K562 (cell line): ENCODE measurements at regions not wholly inside any gene's neighbourhood (a gene's known extent, or its start where the extent isn't known, plus 50 kb on each side); places are given as distances from the start of the nearest gene placed in this dataset.
A peak's percentile ranks its signal among the peaks of the same experiment; 100 is the strongest.

Experiments used
- ATAC-seq: fragments of 200-7000 bp; cut with Tn5 transposase; 3 replicates; pipeline ENCODE4 v1.9.1; 2020; ENCODE audit warnings: moderate library complexity
- BruUV-seq: library from RNA; stranded (reverse); fragments of 400-500 nt; replicated peaks from 2 replicates; lab custom pipeline; 2021; lab: Mats Ljungman, UMichigan
- CTCF ChIA-PET: fragments of 300-600 bp; formaldehyde crosslinking; extraction: SDS; loops from one replicate; lab custom pipeline; 2021; ENCODE audit warnings: low intra/inter-chr PET ratio; lab: Yijun Ruan, JAX
- POLR2A ChIA-PET: fragments of 300-600, 350-650 bp; sonication (Branson Sonifier 250); formaldehyde crosslinking; extraction: SDS; loops from one replicate; lab custom pipeline; 2021; ENCODE audit warnings: antibody characterized with exemption, inconsistent platforms; lab: Yijun Ruan, JAX
- DNase-seq, 4 experiments: peaks; one replicate each; pipeline versions ENCODE4 v3.0.0 to v3.0.0-alpha.2; 2011 to 2018; ENCODE audit warnings: low spot score in 3 of 4, mixed read lengths in 3 of 4; ENCODE audit errors: extremely low read depth in 1 of 4
- FAIRE-seq: peaks from 2 replicates; lab custom pipeline; 2011; peaks lifted over from hg19 to GRCh38; lab: Jason Lieb, UNC
- H2AFZ ChIP-seq: 2 replicates; pipeline ENCODE4 v1.6.0; 2011; ENCODE audit warnings: low read depth, low read length, control low read depth, inconsistent platforms
- H3K27ac ChIP-seq: fragments of 200-600 bp; 3 replicates; pipeline ENCODE4 v1.8.0; 2011; ENCODE audit warnings: low read depth, mild to moderate bottlenecking, control low read depth, inconsistent platforms, low read length, moderate library complexity, mixed read lengths; ENCODE audit errors: extremely low read depth
- H3K27me3 ChIP-seq, 2 experiments: fragments of 300-600 bp in 1 of 2; 2 replicates in 1 of 2; 3 replicates in 1 of 2; pipeline versions ENCODE4 v1.6.0 to v1.8.0; 2011; ENCODE audit warnings: inconsistent platforms in 2 of 2, low read length in 2 of 2, mild to moderate bottlenecking in 1 of 2, mixed read lengths in 1 of 2, moderate library complexity in 1 of 2; ENCODE audit not compliant: control insufficient read depth in 2 of 2, insufficient read depth in 2 of 2
- H3K36me3 ChIP-seq: fragments of 300-600 bp; 3 replicates; pipeline ENCODE4 v1.8.0; 2011; ENCODE audit warnings: mild to moderate bottlenecking, low read length, inconsistent platforms; ENCODE audit not compliant: control insufficient read depth, insufficient read depth
- H3K4me1 ChIP-seq, 2 experiments: fragments of 200-600 bp in 1 of 2; replicated peaks in 1 of 2; 2 replicates in 1 of 2; 3 replicates in 1 of 2; pipeline versions ENCODE4 v1.5.1 to v1.8.0; 2011; ENCODE audit warnings: inconsistent platforms in 2 of 2, low read length in 2 of 2, mild to moderate bottlenecking in 1 of 2, mixed read lengths in 1 of 2, moderate library complexity in 1 of 2; ENCODE audit not compliant: control insufficient read depth in 2 of 2, insufficient read depth in 2 of 2
- H3K4me2 ChIP-seq: 2 replicates; pipeline ENCODE4 v1.6.1; 2011; ENCODE audit warnings: low read length, control low read depth, inconsistent platforms, mixed read lengths; ENCODE audit not compliant: insufficient read depth
- H3K4me3 ChIP-seq: fragments of 200-600 bp; sonication (generic), shearing (Covaris generic); 2 replicates; pipeline ENCODE4 v1.5.1; 2016; ENCODE audit warnings: control low read depth, inconsistent platforms
- H3K79me2 ChIP-seq: fragments of 200-600 bp; 3 replicates; pipeline ENCODE4 v1.8.0; 2011; ENCODE audit warnings: low read length, inconsistent platforms; ENCODE audit not compliant: control insufficient read depth, insufficient read depth
- H3K9ac ChIP-seq, 2 experiments: 2 replicates each; pipeline versions ENCODE4 v1.6.0 to v1.6.1; 2011; ENCODE audit warnings: low read depth in 2 of 2, low read length in 2 of 2, control low read depth in 1 of 2, inconsistent platforms in 1 of 2, mild to moderate bottlenecking in 1 of 2, mixed read lengths in 1 of 2; ENCODE audit not compliant: insufficient read depth in 1 of 2
- H3K9me1 ChIP-seq: one replicate; pipeline ENCODE4 v1.6.0; 2011; ENCODE audit warnings: inconsistent platforms, mild to moderate bottlenecking, low read length, moderate library complexity; ENCODE audit not compliant: control insufficient read depth, insufficient read depth
- H3K9me3 ChIP-seq: replicated peaks from 2 replicates; pipeline ENCODE4 v1.5.1; 2011; ENCODE audit warnings: low read depth, low read length, inconsistent platforms; ENCODE audit not compliant: control insufficient read depth, insufficient read depth
- H4K20me1 ChIP-seq: replicated peaks from 2 replicates; pipeline ENCODE4 v1.6.1; 2011; ENCODE audit warnings: low read length, inconsistent platforms, mixed read lengths; ENCODE audit not compliant: control insufficient read depth, insufficient read depth
- ARID1B ChIP-seq: fragments of 450-650 bp; IDR thresholded peaks from 2 replicates; pipeline ENCODE4 v1.6.1; 2016; ENCODE audit warnings: antibody characterized with exemption, mild to moderate bottlenecking, inconsistent platforms
- DACH1 ChIP-seq: fragments of 450-650 bp; IDR thresholded peaks from 2 replicates; pipeline ENCODE4 v1.6.1; 2018; ENCODE audit not compliant: partially characterized antibody
- ETV1 ChIP-seq: fragments of 450-650 bp; conservative IDR thresholded peaks from 2 replicates; pipeline ENCODE4 v1.6.1; 2016; ENCODE audit warnings: missing genetic modification characterization, control low read depth, low read depth, missing compliant biosample characterization
- FUS ChIP-seq: fragments of 200-400 bp; formaldehyde crosslinking; optimal IDR thresholded peaks from 2 replicates; pipeline ENCODE3; 2017; ENCODE audit warnings: low read depth, low read length
- JUN ChIP-seq, 2 experiments: sonication (generic) in 1 of 2; formaldehyde crosslinking in 1 of 2; IDR thresholded peaks; 2 replicates each; pipeline versions ENCODE4 v1.6.1 to v1.8.0; 2012 to 2022; ENCODE audit warnings: borderline replicate concordance in 2 of 2, mild to moderate bottlenecking in 2 of 2, improper control_type of control experiment in 1 of 2, low read depth in 1 of 2, low read length in 1 of 2, missing genetic modification reagents in 1 of 2
- ZNF146 ChIP-seq: IDR thresholded peaks from one replicate; pipeline ENCODE4 v1.6.1; 2018; ENCODE audit warnings: missing compliant biosample characterization; ENCODE audit not compliant: unreplicated experiment
- WGBS: fragments of 100-300 bp; shearing (Covaris generic); methylation state at CpG from one replicate; pipeline ENCODE4 v1.1.6; 2016; ENCODE audit warnings: low coverage, mixed read lengths; ENCODE audit not compliant: insufficient coverage; ENCODE audit errors: missing lambda C conversion rate; 5-methylcytosine and 5-hydroxymethylcytosine counted together
- in situ Hi-C: fragments of 300-500 bp; cut with MboI; formaldehyde crosslinking; loops from 4 replicates; pipeline ENCODE4 v1.15.0; 2018; ENCODE audit warnings: inconsistent platforms, mixed read lengths
- intact Hi-C: fragments of 100-400 bp; cut with micrococcal nuclease; formaldehyde crosslinking; loops from 2 replicates; pipeline ENCODE4 v1.14.2; 2022
- TF ChIP-seq, protein P1 (sequence below): fragments of 250-450 bp; sonication (Bioruptor Pico); IDR thresholded peaks from 2 replicates; pipeline ENCODE4 v1.4.0; 2020; ENCODE audit warnings: borderline replicate concordance
- TF ChIP-seq, protein P2 (sequence below): fragments of 450-650 bp; formaldehyde crosslinking; IDR thresholded peaks from 2 replicates; pipeline ENCODE4 v1.4.0; 2020; ENCODE audit warnings: mild to moderate bottlenecking, moderate library complexity
- TF ChIP-seq, protein P3 (sequence below), 2 experiments: fragments of 250-450 bp in 1 of 2; fragments of 450-650 bp in 1 of 2; sonication (Bioruptor Pico) in 1 of 2; IDR thresholded peaks; 2 replicates each; pipeline versions ENCODE4 v1.6.1 to v1.8.0; 2016 to 2021; ENCODE audit warnings: mild to moderate bottlenecking in 2 of 2, moderate library complexity in 2 of 2, missing compliant biosample characterization in 1 of 2, missing genetic modification characterization in 1 of 2

DNA sequence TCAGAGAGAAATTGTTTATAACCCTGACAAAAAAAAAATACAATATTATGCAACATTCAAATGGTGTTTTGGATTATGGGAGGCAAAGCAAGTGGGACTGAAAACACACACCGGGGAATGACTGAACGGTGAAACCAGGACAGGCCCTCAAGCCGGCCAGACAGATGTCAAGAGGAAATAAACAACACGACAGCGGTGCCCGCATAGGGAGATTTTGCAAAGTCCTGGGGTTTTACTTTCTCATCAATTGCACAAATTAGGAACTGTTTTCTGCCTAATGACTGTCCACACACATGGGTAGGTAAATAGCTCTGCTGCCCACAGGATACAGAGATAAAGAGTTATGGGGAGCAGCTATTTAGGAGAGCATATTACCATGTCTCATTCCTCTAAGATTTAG, 134.5 kb downstream of the IRS2 start (continued):
- TF ChIP-seq FUS: no peak
- no peak for TF ChIP-seq DACH1
- TF ChIP-seq ARID1B: no peak
- TF ChIP-seq, protein P1, sequence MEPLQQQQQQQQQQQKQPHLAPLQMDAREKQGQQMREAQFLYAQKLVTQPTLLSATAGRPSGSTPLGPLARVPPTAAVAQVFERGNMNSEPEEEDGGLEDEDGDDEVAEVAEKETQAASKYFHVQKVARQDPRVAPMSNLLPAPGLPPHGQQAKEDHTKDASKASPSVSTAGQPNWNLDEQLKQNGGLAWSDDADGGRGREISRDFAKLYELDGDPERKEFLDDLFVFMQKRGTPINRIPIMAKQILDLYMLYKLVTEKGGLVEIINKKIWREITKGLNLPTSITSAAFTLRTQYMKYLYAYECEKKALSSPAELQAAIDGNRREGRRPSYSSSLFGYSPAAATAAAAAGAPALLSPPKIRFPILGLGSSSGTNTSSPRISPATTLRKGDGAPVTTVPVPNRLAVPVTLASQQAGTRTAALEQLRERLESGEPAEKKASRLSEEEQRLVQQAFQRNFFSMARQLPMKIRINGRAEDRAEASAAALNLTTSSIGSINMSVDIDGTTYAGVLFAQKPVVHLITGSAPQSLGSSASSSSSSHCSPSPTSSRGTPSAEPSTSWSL: no peak
- TF ChIP-seq, protein P2, sequence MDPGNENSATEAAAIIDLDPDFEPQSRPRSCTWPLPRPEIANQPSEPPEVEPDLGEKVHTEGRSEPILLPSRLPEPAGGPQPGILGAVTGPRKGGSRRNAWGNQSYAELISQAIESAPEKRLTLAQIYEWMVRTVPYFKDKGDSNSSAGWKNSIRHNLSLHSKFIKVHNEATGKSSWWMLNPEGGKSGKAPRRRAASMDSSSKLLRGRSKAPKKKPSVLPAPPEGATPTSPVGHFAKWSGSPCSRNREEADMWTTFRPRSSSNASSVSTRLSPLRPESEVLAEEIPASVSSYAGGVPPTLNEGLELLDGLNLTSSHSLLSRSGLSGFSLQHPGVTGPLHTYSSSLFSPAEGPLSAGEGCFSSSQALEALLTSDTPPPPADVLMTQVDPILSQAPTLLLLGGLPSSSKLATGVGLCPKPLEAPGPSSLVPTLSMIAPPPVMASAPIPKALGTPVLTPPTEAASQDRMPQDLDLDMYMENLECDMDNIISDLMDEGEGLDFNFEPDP (CRISPR knock-in tag): no peak
- TF ChIP-seq JUN (IDR thresholded peaks at IDR 0.05; ENCODE audit: borderline replicate concordance, low read depth, low read length): no peak
- no peak for TF ChIP-seq JUN (CRISPR knock-in tag; IDR thresholded peaks at IDR 0.05; ENCODE audit: borderline replicate concordance)

DNA sequence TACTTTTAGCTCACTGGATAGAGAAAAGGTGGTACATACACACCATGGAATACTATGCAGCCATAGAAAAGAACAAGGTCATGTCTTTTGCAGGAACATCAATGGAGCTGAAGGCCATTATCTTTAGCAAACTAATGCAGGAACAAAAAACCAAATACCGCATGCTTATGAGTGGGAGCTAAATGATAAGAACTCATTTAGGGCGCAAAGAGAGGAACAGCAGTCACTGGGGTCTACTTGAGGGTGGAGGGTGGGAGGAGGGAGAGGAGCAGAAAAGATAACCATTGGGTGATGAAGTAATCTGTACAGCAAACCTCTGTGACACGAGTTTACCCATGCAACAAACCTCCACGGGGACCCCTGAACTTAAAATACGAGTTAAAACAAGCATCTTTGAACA, 135.1 kb downstream of the IRS2 start:
- Histone ChIP-seq H4K20me1 (no peaks in the 10 kb centered on the region), H3K4me2 (no peak overlapping the region), H3K4me3 (no peak overlapping the region), H2AFZ (no peak overlapping the region), H3K4me1 (no peaks in the 10 kb centered on the region), H3K36me3 (no peaks in the 10 kb centered on the region), H3K9ac (no peak overlapping the region), H3K9me1 (no peaks in the 10 kb centered on the region), H3K9me3 (no peaks in the 10 kb centered on the region), H3K27ac (no peak overlapping the region), H3K27me3 (peaks cover 0 to 5% of the 10 kb centered on the region in 2 experiments; a peak in 3 of 5 replicates), H3K79me2 (no peaks in the 10 kb centered on the region)
- DNase-seq (no peak), ATAC-seq (no peak), FAIRE-seq (no peak)
- no TSS peak for BruUV-seq
- WGBS: 0% methylated on average over 5 of the region's 5 CpGs
- peak; percentile 55 for TF ChIP-seq ZNF146 (CRISPR knock-in tag)
- TF ChIP-seq ETV1: no peak
- TF ChIP-seq, protein P3, sequence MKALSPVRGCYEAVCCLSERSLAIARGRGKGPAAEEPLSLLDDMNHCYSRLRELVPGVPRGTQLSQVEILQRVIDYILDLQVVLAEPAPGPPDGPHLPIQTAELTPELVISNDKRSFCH (CRISPR knock-in tag; IDR thresholded peaks at IDR 0.05): no peak
- TF ChIP-seq, protein P3 (tag; IDR thresholded peaks at IDR 0.05): no peak
- in situ Hi-C loops: no loop called here
- intact Hi-C loops: no loop called here
- CTCF ChIA-PET: no interaction called here
- POLR2A ChIA-PET: no interaction called here
